ENCODE measurements at regions not wholly inside any gene's neighbourhood (a gene's known extent, or its start where the extent isn't known, plus 50 kb on each side); places are given as distances from the start of the nearest gene placed in this dataset.

- DNase-seq: no peak
- Histone ChIP-seq H3K4me3 (no peak overlapping the region), H3K4me1 (no peaks in the 10 kb centered on the region), H3K27ac (no peak overlapping the region), H3K27me3 (no peaks in the 10 kb centered on the region), H3K9me3 (no peaks in the 10 kb centered on the region), H3K36me3 (no peaks in the 10 kb centered on the region)
- TF ChIP-seq EP300 (IDR thresholded peaks at IDR 0.05; ENCODE audit: low read depth) (no peak), CTCF (IDR thresholded peaks at IDR 0.05) (no peak), POLR2A (IDR thresholded peaks at IDR 0.05) (no peak), POLR2AphosphoS5 (IDR thresholded peaks at IDR 0.05) (no peak)
- WGBS, 2 donors (ENCODE audit: low coverage in 1 of 2): 87 to 88% methylated on average over 3 to 4 of the region's 4 CpGs
- intact Hi-C loops (cut with DNase I; ENCODE audit: low total_unique reads) (no loop called here), in situ Hi-C loops (cut with MboI; ENCODE audit: low pct_ligation_motif_present in 1 of 4, low pct_unique_long_range_greater_than_20kb in 1 of 4, low sequenced_read_pairs in 3 of 4) (no loop called here)
These were observed 213.0 kb downstream of the NECTIN3 start for GRCh38 chr3:111284503-111285183.

GRCh38 chr3:111285184-111285538 lies 213.5 kb downstream of the NECTIN3 start:
- WGBS, 2 donors (ENCODE audit: low coverage in 1 of 2): 75 to 84% methylated on average over 1 of the region's 1 CpG
- no peak for TF ChIP-seq CTCF (IDR thresholded peaks at IDR 0.05)
- no peak for TF ChIP-seq EP300 (IDR thresholded peaks at IDR 0.05; ENCODE audit: low read depth)
- no peak for TF ChIP-seq POLR2AphosphoS5 (IDR thresholded peaks at IDR 0.05)
- TF ChIP-seq POLR2A (IDR thresholded peaks at IDR 0.05): no peak
- Histone ChIP-seq H3K27ac (no peak overlapping the region), H3K27me3 (no peaks in the 10 kb centered on the region), H3K36me3 (no peaks in the 10 kb centered on the region), H3K9me3 (no peaks in the 10 kb centered on the region), H3K4me1 (no peaks in the 10 kb centered on the region), H3K4me3 (no peak overlapping the region)
- in situ Hi-C loops (cut with MboI; ENCODE audit: low pct_ligation_motif_present in 1 of 4, low pct_unique_long_range_greater_than_20kb in 1 of 4, low sequenced_read_pairs in 3 of 4) (no loop called here), intact Hi-C loops (cut with DNase I; ENCODE audit: low total_unique reads) (no loop called here)
- no peak for DNase-seq

GRCh38 chr3:111285694-111286093 lies 214.1 kb downstream of the NECTIN3 start:
- Histone ChIP-seq H3K4me1 (no peaks in the 10 kb centered on the region), H3K27ac (no peak overlapping the region), H3K4me3 (no peak overlapping the region), H3K27me3 (no peaks in the 10 kb centered on the region), H3K9me3 (no peaks in the 10 kb centered on the region), H3K36me3 (no peaks in the 10 kb centered on the region)
- 20 to 54% methylated on average over 1 to 4 of the region's 4 CpGs for WGBS, 2 donors (ENCODE audit: low coverage in 1 of 2)
- intact Hi-C loops (cut with DNase I; ENCODE audit: low total_unique reads) (no loop called here), in situ Hi-C loops (cut with MboI; ENCODE audit: low pct_ligation_motif_present in 1 of 4, low pct_unique_long_range_greater_than_20kb in 1 of 4, low sequenced_read_pairs in 3 of 4) (no loop called here)
- no peak for DNase-seq
- no peak for TF ChIP-seq CTCF (IDR thresholded peaks at IDR 0.05)
- no peak for TF ChIP-seq POLR2A (IDR thresholded peaks at IDR 0.05)
- no peak for TF ChIP-seq EP300 (IDR thresholded peaks at IDR 0.05; ENCODE audit: low read depth)
- no peak for TF ChIP-seq POLR2AphosphoS5 (IDR thresholded peaks at IDR 0.05)

GRCh38 chr3:111286746-111287145 lies 215.1 kb downstream of the NECTIN3 start:
- TF ChIP-seq POLR2AphosphoS5 (IDR thresholded peaks at IDR 0.05) (no peak), POLR2A (IDR thresholded peaks at IDR 0.05) (no peak), EP300 (IDR thresholded peaks at IDR 0.05; ENCODE audit: low read depth) (no peak), CTCF (IDR thresholded peaks at IDR 0.05) (no peak)
- in situ Hi-C loops (cut with MboI; ENCODE audit: low pct_ligation_motif_present in 1 of 4, low pct_unique_long_range_greater_than_20kb in 1 of 4, low sequenced_read_pairs in 3 of 4): no loop called here
- Histone ChIP-seq H3K27ac (no peak overlapping the region), H3K9me3 (no peaks in the 10 kb centered on the region), H3K4me3 (no peak overlapping the region), H3K27me3 (no peaks in the 10 kb centered on the region), H3K36me3 (no peaks in the 10 kb centered on the region), H3K4me1 (no peaks in the 10 kb centered on the region)
- intact Hi-C loops (cut with DNase I; ENCODE audit: low total_unique reads): no loop called here
- 89 to 96% methylated on average over 2 of the region's 2 CpGs for WGBS, 2 donors (ENCODE audit: low coverage in 1 of 2)
- no peak for DNase-seq
